ENCODE measurements at regions not wholly inside any gene's neighbourhood (a gene's known extent, or its start where the extent isn't known, plus 50 kb on each side); places are given as distances from the start of the nearest gene placed in this dataset.

GRCh38 chr4:125112536-125112935, 202.2 kb upstream of the FAT4 start:
- TF ChIP-seq CTCF (IDR thresholded peaks at IDR 0.05; ENCODE audit: low read depth, low read length, poor library complexity, severe bottlenecking) = no peak
- TF ChIP-seq EZH2phosphoT487 (IDR thresholded peaks at IDR 0.05; ENCODE audit: borderline replicate concordance, low read length) = no peak

Data from DOHH2 (cell line).